Uterus (tissue), 2 donors: ENCODE measurements at regions not wholly inside any gene's neighbourhood (a gene's known extent, or its start where the extent isn't known, plus 50 kb on each side); places are given as distances from the start of the nearest gene placed in this dataset.

ENCODE experiments used
- POLR2A ChIP-seq, 2 donors: fragments of 450-650 bp; IDR thresholded peaks; one replicate each; pipeline ENCODE4 v1.6.1; 2016; ENCODE audit warnings: antibody characterized with exemption in 2 of 2, mild to moderate bottlenecking in 1 of 2, moderate library complexity in 1 of 2
- TF ChIP-seq, protein P1 (sequence below), 4 experiments: fragments of 200-600 bp in 2 of 4; fragments of 450-650 bp in 2 of 4; sonication (generic) in 2 of 4; IDR thresholded peaks; one replicate each; pipeline ENCODE4 v1.5.1; 2016 to 2019; ENCODE audit warnings: antibody characterized with exemption in 4 of 4, mild to moderate bottlenecking in 2 of 4, moderate library complexity in 1 of 4

DNA sequence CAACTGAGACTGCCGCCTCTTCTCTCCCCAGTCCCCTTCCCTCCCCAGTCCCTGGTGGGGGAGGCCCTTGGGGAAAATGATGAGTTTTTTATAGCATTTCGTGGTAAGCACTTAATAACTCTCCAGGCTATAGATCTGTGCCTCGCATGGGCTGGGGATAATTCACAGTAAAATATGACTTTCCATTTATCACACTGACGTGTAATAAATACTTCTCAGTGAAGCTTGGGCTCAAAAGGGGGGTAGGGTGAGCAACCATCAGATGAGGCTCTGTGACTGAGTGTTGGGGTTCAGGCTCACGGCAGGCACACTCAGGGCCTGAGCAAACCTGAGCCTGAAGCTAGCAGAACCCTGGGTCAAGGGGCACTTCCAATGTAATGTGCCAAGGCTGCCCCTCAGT is 101.6 kb downstream of the CCT6B start:
- TF ChIP-seq, protein P1, sequence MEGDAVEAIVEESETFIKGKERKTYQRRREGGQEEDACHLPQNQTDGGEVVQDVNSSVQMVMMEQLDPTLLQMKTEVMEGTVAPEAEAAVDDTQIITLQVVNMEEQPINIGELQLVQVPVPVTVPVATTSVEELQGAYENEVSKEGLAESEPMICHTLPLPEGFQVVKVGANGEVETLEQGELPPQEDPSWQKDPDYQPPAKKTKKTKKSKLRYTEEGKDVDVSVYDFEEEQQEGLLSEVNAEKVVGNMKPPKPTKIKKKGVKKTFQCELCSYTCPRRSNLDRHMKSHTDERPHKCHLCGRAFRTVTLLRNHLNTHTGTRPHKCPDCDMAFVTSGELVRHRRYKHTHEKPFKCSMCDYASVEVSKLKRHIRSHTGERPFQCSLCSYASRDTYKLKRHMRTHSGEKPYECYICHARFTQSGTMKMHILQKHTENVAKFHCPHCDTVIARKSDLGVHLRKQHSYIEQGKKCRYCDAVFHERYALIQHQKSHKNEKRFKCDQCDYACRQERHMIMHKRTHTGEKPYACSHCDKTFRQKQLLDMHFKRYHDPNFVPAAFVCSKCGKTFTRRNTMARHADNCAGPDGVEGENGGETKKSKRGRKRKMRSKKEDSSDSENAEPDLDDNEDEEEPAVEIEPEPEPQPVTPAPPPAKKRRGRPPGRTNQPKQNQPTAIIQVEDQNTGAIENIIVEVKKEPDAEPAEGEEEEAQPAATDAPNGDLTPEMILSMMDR (IDR thresholded peaks at IDR 0.05) = no peak
- no peak for TF ChIP-seq POLR2A (IDR thresholded peaks at IDR 0.05)
